ENCODE measurements at regions not wholly inside any gene's neighbourhood (a gene's known extent, or its start where the extent isn't known, plus 50 kb on each side); places are given as distances from the start of the nearest gene placed in this dataset.

DNA sequence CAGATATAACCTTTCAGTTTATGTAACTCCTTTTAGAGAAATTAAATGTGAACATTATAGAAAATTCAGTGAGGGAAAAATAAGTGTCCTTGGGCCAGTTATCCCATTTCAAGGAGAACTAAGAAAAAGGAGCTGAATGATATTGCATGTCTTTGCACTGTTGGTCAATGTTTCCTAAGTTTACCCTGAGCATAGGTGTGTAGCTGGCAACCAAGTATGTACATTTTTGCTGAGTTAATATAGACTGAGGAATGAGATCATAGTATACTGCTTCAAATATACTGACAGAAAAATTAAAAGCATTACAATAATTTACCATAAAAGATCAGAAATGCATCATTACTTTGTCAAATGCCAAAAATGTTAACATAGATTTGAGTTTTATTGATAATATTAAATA lies 2128.7 kb upstream of the C9orf72 start:
- H3K4me1 ChIP-seq (ENCODE audit: control insufficient read depth, insufficient read depth, low read length): no peaks in the 10 kb centered on the region
- TF ChIP-seq CTCF (tag by site-specific recombination; IDR thresholded peaks at IDR 0.05) (no peak), PRDM6 (tag by site-specific recombination; IDR thresholded peaks at IDR 0.05) (no peak), ZNF121 (tag by site-specific recombination; IDR thresholded peaks at IDR 0.05) (no peak), ZBTB17 (tag by site-specific recombination; IDR thresholded peaks at IDR 0.05) (no peak), ZSCAN16 (tag by site-specific recombination; IDR thresholded peaks at IDR 0.05) (no peak), PRDM1 (tag by site-specific recombination; IDR thresholded peaks at IDR 0.05) (no peak), YY2 (tag by site-specific recombination; IDR thresholded peaks at IDR 0.05) (no peak), WT1 (tag by site-specific recombination; IDR thresholded peaks at IDR 0.05) (no peak), ZEB2 (tag by site-specific recombination; IDR thresholded peaks at IDR 0.05) (no peak), ZNF341 (tag by site-specific recombination; IDR thresholded peaks at IDR 0.05; ENCODE audit: low read depth) (no peak), ZSCAN5A (tag by site-specific recombination; IDR thresholded peaks at IDR 0.05) (no peak), ZNF768 (tag by site-specific recombination; IDR thresholded peaks at IDR 0.05) (no peak), ZNF548 (tag by site-specific recombination; IDR thresholded peaks at IDR 0.05) (no peak), ZNF473 (tag by site-specific recombination; IDR thresholded peaks at IDR 0.05) (no peak), TCF7L2 (IDR thresholded peaks at IDR 0.05; ENCODE audit: borderline replicate concordance, low read depth, low read length) (no peak), ZNF148 (tag by site-specific recombination; IDR thresholded peaks at IDR 0.05; ENCODE audit: borderline replicate concordance) (no peak), ZNF792 (tag by site-specific recombination; IDR thresholded peaks at IDR 0.05) (no peak)
- no peak overlapping the region for H3K4me3 ChIP-seq (ENCODE audit: low read depth, low read length)
- no peak overlapping the region for H3K27ac ChIP-seq (ENCODE audit: extremely low read depth, low read depth, low read length)
- H3K36me3 ChIP-seq (ENCODE audit: control insufficient read depth in 2 of 2, insufficient read depth in 1 of 2, low read length in 2 of 2): no peaks in the 10 kb centered on the region
- POLR2A ChIA-PET: no interaction called here
- CTCF ChIA-PET: no interaction called here
- H3K9me3 ChIP-seq (ENCODE audit: control insufficient read depth, insufficient read depth, low read depth, low read length): no peaks in the 10 kb centered on the region

GRCh38 chr9:29714860-29715259 lies 2141.6 kb upstream of the C9orf72 start:
- Histone ChIP-seq H3K9me3 (ENCODE audit: control insufficient read depth, insufficient read depth, low read depth, low read length) (no peaks in the 10 kb centered on the region), H3K27ac (ENCODE audit: extremely low read depth, low read depth, low read length) (no peak overlapping the region), H3K4me1 (ENCODE audit: control insufficient read depth, insufficient read depth, low read length) (no peaks in the 10 kb centered on the region), H3K4me3 (ENCODE audit: low read depth, low read length) (no peak overlapping the region), H3K36me3 (ENCODE audit: control insufficient read depth in 2 of 2, insufficient read depth in 1 of 2, low read length in 2 of 2) (no peaks in the 10 kb centered on the region)
- TF ChIP-seq BCL11A (tag by site-specific recombination; IDR thresholded peaks at IDR 0.05; ENCODE audit: low read depth) (no peak), MZF1 (tag by site-specific recombination; IDR thresholded peaks at IDR 0.05; ENCODE audit: borderline replicate concordance) (no peak), ZNF350 (tag by site-specific recombination; IDR thresholded peaks at IDR 0.05) (no peak), EGR2 (tag by site-specific recombination; IDR thresholded peaks at IDR 0.05; ENCODE audit: low read depth) (no peak)
- ChIA-PET POLR2A (no interaction called here), CTCF (no interaction called here)

All from HEK293 (cell line).